OCI-LY3 (cell line): ENCODE measurements at regions not wholly inside any gene's neighbourhood (a gene's known extent, or its start where the extent isn't known, plus 50 kb on each side); places are given as distances from the start of the nearest gene placed in this dataset.

Experiments used
- EZH2phosphoT487 ChIP-seq: fragments of 200-600 bp; shearing (Covaris generic); IDR thresholded peaks from 2 replicates; pipeline ENCODE4 v1.6.1; 2018; ENCODE audit warnings: antibody characterized with exemption, mixed run types, low read depth
- TF ChIP-seq, protein P1 (sequence below): fragments of 200-600, 300-600 bp; sonication (generic); IDR thresholded peaks from 2 replicates; pipeline ENCODE4 v1.5.1; 2014; ENCODE audit warnings: antibody characterized with exemption, low read length, low read depth

DNA sequence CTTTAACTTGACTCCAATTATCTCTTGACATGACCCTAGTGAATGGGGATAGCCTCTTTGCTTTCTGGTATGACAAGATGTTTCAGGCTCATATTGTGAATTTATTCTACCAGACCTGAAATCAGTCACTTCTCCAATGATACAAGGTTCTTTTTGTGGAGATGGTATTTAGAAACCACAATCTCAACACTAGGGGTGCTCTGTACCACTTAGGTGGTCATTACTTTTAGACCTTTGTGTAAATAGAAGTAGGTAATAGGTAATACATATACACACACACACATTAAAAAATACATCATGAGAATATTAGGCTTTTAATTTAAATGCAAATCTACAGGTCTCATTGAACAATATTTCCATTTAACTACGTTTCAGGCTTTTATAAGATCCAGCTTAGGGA lies 199.0 kb upstream of the RHOBTB1 start:
- TF ChIP-seq EZH2phosphoT487 = no peak
- TF ChIP-seq, protein P1, sequence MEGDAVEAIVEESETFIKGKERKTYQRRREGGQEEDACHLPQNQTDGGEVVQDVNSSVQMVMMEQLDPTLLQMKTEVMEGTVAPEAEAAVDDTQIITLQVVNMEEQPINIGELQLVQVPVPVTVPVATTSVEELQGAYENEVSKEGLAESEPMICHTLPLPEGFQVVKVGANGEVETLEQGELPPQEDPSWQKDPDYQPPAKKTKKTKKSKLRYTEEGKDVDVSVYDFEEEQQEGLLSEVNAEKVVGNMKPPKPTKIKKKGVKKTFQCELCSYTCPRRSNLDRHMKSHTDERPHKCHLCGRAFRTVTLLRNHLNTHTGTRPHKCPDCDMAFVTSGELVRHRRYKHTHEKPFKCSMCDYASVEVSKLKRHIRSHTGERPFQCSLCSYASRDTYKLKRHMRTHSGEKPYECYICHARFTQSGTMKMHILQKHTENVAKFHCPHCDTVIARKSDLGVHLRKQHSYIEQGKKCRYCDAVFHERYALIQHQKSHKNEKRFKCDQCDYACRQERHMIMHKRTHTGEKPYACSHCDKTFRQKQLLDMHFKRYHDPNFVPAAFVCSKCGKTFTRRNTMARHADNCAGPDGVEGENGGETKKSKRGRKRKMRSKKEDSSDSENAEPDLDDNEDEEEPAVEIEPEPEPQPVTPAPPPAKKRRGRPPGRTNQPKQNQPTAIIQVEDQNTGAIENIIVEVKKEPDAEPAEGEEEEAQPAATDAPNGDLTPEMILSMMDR = no peak
